DMS114 treated with DMSO at 0.1 percent for 48 hours (cell line): ENCODE measurements at regions not wholly inside any gene's neighbourhood (a gene's known extent, or its start where the extent isn't known, plus 50 kb on each side); places are given as distances from the start of the nearest gene placed in this dataset.
"Not testable (repeated sequence)": the region's sequence is repeated elsewhere in the genome, so short reads cannot be mapped to it uniquely, and the experiment has no call there.

Experiments
- DNase-seq: peaks from one replicate; lab custom pipeline; 2025; ENCODE audit not compliant: unreplicated experiment; lab: John Stamatoyannopoulos, UW

DNA sequence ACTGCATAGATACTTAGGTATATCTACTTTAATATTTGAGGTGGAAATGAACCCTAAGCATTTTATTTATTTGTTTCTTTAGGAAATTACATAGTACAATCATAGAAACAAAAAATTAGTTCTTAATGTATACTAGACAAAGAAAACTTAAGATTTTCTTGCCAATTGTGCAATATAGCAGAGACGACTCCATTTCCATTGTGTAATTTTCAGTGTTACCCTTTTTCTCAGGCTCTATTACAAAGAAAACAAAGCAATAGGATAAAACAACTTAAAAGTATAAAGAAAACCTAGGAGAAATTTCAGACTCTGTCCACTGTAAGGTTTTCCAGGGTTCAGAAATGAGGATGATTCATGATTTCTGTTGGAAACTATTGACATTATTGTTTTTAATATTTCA lies 89.0 kb upstream of the SERTAD2 start:
- no peak for DNase-seq

DNA sequence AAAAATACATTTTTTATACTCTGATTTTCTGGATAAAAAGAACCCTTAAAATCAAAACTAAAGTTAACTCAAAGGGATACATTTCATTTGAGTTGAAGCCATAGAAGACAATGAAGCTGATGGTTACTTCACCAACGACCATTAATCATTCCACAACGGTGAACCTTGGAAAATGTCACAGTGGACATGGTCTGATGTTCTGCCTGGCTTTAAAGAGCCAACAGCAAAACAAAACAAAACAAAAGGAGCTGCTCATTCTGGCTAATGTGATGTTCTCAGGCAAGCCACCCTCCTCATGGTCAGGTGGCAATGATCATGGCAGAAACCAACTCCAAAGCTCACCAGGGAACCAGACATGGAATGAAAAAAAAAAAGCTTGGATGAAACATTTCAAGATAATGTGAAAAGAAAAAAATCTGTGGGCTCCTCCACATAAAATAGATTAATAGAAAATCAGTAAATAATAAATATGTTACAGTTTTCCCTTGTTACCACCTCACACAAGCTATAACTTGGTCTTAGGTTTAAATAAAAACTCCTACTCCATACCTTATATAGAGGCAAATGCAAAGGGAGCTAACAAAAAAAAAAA lies 90.1 kb upstream of the SERTAD2 start:
- DNase-seq, result no peak

GRCh38 chr2:64745562-64745961 lies 91.8 kb upstream of the SERTAD2 start:
- peak; percentile 8 for DNase-seq

GRCh38 chr2:64747690-64748091 lies 94.0 kb upstream of the SERTAD2 start:
- not testable (repeated sequence) for DNase-seq

DNA sequence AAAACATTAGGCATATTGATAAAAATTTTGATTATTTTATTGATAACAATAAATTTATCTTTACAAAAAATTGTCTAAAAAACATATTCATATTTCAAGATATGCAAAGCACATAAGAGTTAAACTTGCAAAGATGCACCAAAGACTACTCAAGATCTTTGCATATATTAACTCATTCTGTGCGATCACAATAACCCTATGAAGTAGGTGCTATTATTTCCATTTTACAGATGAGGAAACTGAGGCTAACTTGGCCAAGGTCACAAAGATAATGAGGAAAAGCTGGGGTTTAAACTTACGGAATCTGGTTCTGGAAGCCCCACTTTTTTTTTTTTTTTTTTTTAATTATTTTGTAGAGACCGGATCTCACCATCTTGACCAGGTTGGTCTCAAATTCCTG lies 94.4 kb upstream of the SERTAD2 start:
- DNase-seq, result no peak

GRCh38 chr2:64748561-64748960 lies 94.8 kb upstream of the SERTAD2 start:
- DNase-seq, result no peak

- DNase-seq, result no peak
These were observed 95.7 kb upstream of the SERTAD2 start for GRCh38 chr2:64749446-64749845.

DNA sequence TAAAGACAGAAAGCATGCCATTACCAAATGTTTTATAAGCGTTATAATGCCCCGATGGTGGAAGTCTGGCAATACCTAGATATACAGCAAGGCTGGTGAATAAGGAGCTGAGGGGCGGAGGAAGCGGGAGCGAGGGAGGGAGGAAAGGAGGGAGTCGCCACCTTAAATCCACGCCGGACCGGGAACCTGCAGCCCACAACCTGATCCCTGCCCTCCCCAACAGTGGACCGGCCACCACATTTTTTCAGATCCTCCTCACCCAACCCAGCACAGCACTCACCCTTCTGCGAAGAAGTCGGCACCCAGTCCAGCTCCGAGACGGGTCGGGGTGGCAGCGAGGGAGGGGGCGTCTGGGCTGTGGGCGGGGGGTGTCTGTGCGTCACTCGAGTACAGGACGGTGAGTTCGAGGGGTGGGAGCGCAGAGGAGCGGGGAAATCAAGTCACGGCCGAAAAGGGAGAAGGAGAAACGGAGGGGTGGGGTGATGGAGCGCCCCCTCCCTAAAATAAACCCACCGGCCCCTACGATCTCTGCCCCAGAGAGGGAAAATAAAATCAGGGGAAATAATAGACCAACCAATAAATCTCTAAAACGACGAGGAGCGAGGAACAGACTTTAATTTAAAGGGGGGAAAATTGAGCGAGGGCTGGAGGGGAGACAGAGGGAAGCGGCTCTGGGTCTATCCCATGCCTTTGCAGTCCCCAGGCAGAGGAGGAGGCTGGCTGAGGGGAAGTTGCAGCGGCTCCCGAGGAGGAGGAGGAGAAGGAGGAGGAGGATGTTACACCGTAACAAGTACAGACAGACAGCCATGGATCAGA lies 96.5 kb upstream of the SERTAD2 start:
- peak; percentile 13 for DNase-seq

- peak; percentile 100 for DNase-seq
These were observed 97.1 kb upstream of the SERTAD2 start for GRCh38 chr2:64750817-64751285.

DNA sequence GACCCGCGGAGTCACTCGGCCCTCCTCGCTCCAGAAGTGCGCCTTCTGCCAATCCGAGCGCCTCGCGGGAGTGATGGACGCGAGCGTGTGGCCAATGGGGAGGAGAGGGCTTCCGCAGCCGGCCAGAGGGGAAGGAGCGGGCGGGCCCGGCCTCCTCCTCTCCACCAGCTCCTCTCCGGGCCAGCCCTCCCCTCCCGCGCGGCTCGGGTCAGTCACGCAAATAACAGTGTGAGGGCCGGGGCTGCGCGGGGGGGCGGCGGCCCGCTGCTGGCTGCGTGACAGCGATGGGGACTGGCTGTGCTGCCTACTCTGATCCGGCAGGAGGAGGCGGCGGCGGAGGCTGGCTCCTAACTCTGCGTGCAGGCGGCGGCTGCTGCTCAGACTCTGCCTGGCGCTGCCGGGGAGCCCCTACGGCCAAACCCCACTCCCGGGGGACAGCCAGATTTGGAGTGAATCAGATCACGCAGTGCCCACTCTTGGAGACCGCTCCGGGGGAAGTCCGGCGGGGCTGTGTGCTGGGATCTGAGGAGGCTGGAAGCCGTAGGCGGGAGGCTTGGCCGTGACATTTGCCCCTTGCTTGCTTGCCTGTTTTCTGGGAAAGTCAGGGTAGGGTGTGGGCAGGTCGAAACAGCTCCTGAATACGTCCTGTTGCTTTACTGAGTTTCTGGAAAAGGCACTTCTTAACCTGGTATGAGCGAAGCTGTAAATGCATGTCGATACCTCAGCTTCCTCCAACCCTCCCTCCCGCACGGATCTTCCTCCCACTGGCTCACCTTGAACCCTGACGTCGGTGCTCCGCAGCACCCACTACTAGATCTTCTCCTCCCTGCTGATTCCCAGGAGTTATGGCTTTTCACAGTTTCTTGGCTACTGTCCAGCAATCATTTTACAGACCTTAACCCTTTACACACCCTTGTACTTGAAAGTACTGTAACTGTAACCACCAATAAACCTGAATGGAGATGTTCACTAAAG lies 97.9 kb upstream of the SERTAD2 start:
- DNase-seq, result peak; percentile 100

- no peak for DNase-seq
These were observed 99.7 kb upstream of the SERTAD2 start for GRCh38 chr2:64753399-64753798.

DNA sequence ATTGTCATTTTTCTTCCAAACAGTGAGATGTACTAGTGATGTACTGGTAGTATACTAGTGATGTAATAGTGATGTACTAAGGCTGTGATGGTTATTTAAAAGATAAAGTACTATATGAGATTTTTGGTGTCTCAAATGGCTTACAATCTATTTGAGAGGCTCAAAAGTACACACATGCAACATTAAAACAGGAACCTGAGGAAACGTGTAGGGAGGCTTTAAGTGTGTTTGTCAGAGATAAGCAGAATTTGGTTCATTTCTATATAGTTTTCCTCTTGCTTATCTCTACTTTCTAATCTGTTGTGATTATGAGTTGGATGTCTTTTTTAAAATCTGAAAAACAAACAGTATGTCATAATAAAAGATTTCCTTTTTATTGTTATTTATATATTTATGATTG lies 100.9 kb upstream of the SERTAD2 start:
- DNase-seq, result no peak

DNA sequence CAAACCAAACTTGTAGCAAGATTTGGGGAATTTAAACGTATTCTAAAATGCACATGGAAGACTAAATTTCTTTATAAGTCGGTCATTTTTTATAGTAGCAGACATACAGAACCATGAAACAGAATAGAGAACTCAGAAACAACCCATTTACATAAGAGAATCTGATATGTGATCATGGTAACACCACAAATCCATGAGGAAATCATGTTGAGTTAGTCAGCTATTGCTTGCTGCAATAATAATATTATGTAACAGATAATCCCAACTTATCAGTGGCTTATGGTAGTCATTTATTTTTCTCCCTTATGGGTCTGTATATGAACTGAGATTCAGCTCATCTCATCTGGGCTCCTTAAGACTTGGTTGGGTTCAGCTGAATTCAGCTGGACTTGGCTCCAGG lies 103.4 kb upstream of the SERTAD2 start:
- no peak for DNase-seq

- no peak for DNase-seq
These were observed 106.4 kb upstream of the SERTAD2 start for GRCh38 chr2:64760128-64760527.

- no peak for DNase-seq
These were observed 108.7 kb upstream of the SERTAD2 start for GRCh38 chr2:64762301-64762997.

DNA sequence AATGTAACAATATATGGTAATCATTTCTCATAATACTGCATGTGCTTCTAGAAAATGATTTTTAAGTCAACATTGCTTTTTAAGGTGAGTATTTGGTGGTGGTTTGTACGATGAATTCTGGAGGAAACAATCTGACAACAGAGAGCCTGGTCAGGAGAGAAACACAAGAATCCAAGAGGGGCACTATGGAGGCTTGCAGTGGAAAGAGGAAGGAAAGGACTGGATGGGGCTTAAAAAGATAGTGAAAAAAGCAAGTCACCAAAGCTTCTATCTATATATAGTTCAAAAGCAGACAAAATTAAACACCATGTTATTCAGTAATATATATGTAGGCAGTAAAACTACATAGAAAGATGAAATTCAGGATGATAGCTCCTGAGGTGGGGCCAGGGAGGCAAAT lies 109.4 kb upstream of the SERTAD2 start:
- no peak for DNase-seq

DNA sequence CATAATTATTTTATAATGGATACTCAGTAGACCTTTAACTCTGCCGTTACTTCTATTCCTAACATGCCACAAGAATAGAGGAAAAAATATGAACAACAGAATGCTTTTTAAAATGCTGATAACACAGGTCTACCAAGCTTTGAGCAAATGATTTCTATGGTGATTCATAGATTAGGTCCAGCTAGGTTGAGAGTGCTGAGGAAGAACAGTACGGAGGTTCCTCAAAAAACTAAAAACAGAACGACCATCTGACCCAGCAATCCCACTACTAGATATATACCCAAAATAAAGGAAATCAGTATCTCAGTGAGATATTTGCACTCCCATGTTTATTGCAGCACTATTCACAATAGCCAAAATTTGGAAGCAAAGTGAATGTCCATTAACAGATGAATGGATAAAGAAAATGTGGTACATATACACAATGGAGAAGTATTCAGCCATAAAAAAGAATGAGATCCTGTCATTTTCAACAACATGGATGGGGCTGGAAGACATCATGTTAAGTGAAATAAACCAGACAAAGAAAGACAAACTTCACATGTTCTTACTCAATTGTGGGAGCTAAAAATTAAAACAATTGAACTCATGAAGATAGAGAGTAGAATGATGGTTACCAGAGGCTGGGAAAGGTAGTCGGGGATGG lies 111.6 kb upstream of the SERTAD2 start:
- no peak for DNase-seq

DNA sequence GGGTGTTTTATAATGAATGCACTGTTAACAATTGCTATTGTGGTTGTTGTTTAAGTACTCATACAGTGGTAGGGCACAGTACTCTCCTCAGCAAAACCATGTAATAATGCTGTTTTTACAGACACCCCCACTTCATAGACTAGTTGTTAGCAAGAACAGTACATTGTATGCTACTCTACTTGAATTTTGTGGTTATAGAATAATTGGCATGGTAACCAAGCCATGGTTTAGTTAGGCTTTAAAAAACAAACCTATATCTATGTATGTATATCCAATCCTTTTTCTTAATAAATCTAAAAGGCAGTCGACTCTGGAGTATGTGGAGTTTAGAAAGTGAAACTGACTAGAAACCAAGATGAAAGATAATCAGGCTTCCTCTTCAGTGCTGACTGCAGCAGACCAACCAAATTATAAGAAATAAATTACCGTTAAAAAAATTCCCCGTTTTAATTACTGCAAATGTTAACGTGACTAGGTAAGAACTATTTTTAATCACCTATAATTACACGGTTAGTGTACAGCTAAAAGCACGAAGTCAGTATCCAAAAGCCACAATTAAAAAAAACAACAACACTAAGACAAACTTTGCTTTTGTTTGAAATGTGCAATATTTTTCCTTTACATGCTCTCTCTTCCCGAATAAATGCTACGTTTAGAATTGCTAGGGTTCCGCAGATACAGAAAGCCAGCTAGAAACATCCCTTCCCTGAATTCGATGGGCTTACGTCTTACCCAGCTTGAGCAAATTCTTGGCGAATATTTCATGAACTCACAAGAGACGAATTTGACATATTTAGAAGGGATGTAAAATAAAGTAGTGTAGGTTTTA lies 113.3 kb upstream of the SERTAD2 start:
- no peak for DNase-seq

- peak; percentile 41 for DNase-seq
These were observed 114.2 kb upstream of the SERTAD2 start for GRCh38 chr2:64767670-64768468.
